HG03457 (cell line): ENCODE measurements at regions not wholly inside any gene's neighbourhood (a gene's known extent, or its start where the extent isn't known, plus 50 kb on each side); places are given as distances from the start of the nearest gene placed in this dataset.
A peak's percentile ranks its signal among the peaks of the same experiment; 100 is the strongest.
"Not testable (repeated sequence)": the region's sequence is repeated elsewhere in the genome, so short reads cannot be mapped to it uniquely, and the experiment has no call there.

Experiments used
- ATAC-seq: cut with Tn5 transposase; IDR thresholded peaks from one replicate; pipeline ENCODE4 v1.9.1; 2021; ENCODE audit warnings: moderate number of reproducible peaks; ENCODE audit not compliant: unreplicated experiment

DNA sequence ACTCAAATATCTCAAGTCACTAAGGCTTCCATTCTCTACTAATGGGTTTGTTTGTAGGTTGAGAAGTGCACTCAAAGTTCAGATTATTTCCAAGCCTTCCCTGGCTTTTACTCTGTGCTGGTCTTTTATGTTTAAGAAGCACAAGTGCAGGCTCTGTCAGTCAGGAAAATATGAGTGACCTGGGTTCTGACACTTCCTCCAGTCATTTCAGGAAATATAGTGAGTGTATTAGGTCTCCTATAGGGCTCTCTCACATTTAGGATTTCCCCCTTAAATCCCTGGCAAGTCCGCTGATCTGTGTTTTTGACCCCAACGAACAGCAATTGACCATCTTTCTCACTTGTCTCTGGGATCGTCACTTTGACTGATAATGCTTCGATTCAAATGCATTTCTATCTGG is 210.2 kb downstream of the ARPP21 start:
- no peak for ATAC-seq

DNA sequence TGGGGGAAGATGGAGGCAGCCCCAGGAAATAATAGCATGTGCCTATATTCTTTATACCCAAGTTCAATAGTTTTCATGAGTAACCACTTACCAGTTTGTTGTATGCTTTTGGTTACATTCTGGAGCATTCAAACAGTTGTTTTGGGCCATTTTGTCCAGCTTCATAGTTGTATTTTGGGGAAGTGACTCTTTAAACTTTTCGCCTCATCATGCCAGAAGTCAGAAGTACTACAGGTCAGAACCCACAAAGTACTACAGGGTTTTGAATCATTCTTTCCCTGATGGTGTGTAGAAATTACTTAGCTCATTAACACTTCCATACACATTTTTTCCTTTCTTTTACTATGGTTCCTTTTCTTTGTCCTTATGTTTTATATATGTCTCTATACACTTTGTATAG is 210.6 kb downstream of the ARPP21 start:
- ATAC-seq = no peak

DNA sequence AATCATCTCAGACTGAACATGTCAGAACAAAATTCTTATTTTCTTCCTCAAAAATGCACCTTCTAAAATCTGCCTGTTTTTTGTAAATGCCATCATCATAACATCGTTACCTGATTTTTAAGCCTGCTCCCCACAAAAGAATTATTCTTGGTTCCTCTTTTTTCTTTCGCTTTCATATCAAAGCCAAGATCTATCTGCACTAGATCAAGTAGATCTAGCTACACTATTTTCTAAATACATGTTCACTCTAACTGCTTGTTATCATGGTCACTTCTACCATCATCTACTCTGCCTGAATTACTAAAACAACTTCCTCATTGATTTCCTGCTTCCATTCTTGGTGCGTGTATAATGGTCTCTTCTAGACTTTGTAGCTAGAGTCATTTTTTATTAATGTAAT is 217.7 kb downstream of the ARPP21 start:
- peak; percentile 84 for ATAC-seq

DNA sequence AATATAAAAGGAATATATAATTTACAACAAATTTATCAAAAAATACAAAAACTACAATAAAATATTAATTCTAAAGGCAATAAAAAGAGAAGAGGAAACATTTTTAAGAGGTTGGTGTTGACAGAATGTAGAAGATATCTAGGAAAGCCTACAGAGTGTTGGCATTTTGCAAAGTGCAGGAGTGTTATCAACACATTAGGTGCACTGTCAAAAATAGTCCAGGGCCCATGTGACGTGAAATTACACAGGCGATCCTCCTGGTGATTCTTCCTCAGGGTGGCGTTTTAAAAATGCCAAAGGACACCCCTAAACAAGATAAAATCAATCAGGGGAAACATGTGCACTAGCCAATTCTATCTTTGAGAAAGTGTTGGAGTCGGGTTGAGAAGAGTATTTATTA is 222.7 kb downstream of the ARPP21 start:
- ATAC-seq = no peak

DNA sequence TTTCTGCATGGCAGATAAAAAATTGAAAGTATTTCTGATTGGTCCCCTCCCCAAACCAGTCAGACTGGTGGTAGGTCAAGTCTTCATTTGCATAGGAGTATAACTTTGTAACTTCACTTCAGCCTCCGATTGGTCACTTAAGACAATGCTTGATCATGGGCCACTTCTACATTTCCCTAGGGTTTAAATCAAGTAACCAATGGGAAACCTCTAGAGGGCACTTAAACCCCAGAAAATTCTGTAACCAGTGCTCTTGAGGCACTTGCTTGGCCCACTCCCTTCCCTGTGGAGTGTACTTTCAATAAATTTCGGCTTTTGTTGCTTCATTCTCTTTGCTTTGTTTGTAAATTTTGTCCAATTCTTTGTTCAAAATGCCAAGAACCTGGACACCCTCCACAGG is 225.5 kb downstream of the ARPP21 start:
- ATAC-seq = no peak

DNA sequence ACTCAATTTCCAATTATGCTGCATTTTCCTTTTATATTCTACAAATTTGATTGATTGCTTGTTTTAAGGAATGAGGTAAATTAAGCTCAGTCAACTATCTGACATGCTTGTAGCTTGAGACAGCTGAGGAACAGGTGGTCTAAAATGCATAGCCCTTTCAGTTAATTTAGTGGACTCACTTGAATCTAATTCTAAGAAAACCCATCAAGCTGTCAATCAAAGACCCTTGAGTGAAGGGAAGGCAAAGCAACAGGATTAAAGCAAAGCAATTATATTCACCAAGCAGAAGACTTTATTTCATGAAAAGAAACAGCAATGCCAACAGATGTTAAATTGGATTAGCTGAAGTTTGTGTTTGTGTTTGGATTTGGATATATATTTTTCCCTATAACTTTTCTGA is 228.5 kb downstream of the ARPP21 start:
- ATAC-seq = no peak

DNA sequence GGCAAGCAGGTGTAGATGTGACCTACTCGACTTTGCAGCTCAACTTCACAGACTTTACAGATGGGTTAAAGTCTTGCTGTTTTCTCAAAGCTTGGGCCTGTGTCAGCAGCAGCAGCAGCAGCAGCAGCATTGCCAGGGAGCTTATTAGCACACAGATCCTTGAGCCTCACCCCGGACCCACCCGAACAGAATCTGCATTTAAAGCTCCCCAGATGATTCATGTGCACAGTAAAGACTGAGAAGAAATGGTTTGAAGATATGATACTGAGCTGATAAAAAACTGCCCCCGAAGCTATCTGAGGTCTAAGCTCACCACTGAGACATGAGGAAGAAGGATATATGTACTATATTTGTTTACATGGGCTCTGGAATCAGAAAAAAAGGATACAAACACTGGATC is 231.7 kb downstream of the ARPP21 start:
- no peak for ATAC-seq

DNA sequence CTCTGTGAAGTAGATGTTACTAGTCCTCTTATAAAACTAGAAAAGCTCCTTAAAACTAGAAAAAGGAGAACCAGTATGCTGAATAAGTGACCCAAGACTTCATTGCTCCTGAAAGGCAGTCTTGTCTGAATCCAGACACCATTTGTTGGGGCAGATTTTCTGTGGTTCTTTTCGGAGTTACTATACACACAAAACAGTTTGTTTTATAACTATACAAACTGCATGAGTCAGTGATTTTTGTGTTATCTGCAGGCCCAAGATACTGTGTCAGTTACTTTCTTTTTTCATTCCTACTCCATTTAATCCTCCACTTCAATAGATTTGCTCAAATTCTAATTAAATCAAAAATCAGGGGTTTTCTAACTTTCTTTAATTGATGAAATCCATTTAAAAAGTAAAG is 244.6 kb downstream of the ARPP21 start:
- ATAC-seq = no peak

DNA sequence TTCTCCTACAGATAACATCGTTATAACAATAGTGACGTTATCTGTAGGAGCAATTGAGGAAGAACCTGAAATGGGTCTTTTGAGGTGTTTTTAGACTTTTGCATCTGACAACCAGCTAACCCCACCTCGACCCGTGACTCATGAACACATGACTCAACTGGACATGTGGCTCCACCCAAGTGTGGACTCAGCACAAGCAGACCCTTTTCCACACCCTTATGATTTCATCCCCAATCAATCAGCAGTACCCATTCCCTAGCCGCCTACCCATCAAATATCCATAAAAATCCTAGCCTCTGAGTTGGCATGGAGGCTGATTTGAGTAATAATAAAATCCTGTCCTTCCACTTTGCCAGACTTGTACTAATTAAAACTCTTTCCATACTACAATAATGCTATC is 255.4 kb downstream of the ARPP21 start:
- ATAC-seq = no peak

DNA sequence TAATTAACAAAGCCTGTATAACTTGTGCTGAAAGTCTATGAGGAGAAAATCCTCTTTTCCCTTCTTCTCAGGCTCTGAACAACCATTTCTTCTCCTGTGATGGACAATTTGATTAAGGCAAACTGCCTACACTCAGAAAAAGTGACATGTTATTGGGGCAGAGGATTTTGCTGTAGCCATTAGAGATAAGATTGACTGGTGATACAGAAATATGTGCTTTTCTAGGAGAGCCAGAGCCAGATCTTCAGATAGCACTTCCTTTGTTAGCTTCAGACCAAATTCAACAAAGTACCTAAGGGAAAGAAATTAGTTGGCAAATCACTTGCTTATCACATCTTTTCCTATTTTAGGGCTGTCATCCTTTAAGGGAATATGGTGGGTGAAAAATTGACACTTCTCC is 259.9 kb downstream of the ARPP21 start:
- no peak for ATAC-seq

DNA sequence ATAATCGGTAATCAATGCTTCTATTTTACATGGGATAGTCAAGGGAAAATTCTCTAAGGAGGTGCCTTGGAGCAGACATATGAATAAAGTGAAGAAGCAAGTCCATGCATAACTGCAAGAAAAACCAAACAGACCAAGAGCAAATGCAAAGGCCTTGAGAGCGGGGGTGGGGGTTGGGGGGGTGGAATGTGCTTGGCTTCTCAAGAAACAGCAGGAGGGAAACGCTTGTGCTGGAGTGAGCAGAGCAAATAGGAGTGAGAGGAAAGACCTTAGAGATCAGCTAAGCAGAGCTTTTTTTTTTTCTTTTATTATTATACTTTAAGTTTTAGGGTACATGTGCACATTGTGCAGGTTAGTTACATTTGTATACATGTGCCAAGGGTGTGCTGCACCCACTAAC is 260.8 kb downstream of the ARPP21 start:
- ATAC-seq = no peak

DNA sequence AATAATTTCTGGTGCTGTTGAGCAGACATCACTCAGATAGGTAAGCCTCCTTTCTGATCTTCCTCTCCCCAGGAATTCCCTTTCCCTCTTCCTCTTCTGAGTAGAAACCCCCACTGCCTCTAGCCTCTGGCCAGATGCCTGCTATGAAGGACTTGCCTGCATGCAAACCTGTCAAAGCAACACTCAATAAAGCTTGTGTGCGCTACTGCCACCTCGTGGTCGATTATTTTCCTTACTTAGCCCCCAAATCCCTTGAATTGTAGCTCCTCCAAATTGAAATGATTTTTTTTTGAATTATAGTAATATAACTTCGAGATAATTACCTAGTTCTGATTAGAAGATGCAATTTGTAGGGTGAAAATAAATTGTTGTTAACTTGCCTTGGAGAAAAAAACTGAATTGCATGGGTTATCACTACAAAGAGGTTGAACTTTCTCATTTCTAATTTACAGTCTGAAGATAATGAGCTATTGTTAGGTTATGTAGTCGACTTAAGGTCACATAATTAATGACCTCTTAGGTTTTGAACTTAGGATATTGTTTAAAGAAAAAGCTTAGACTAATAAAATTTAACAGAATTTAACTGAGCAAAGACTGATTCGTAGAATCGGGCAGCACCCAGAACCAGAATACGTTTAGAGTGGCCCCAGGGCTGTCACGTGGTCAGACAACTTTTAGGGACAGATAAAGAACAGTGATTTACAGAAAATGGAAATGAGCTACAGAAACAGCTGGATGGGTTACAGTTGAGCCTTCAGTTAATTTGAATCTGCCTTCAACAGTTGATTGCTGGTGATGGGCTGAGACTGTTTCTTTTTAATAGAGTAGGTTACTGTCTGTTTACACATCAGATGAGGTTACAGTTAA is 269.3 kb downstream of the ARPP21 start:
- no peak for ATAC-seq

DNA sequence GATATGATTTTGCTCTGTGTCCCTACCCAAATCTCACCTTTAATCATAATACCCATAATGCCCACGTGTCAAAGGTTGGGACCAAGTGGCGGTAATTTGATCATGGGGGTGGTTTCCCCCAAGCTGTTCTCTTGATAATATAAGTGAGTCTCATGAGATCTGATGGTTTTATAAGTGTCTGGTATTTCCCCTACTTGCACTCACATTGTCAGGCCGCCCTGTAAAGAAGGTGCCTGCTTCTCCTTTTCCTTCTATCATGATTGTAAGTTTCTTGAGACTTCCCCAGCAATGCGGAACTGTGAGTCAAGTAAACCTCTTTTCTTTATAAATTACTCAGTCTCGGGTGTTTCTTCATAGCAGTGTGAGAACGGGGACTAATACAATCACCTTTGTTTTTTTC is 279.8 kb downstream of the ARPP21 start:
- no peak for ATAC-seq

DNA sequence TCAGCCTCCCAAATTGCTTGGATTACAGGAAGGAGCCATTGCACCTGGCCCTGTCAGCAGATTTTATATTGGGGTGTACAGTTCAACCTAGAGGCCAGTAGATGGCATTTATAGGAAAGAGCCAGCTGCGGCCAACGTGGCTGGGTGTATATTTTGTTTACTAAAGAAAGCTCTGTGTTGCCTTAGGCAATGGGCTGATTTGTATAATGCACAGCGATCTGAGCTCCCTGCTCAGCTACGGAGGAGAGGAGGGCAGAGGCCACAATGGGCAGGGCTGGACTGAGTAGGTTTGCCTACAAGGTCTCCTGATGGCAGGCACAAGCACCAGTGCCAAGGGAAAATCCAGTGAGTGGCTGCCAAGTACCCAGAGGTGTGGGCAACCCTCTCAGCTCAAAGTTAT is 282.4 kb downstream of the ARPP21 start:
- ATAC-seq = no peak

DNA sequence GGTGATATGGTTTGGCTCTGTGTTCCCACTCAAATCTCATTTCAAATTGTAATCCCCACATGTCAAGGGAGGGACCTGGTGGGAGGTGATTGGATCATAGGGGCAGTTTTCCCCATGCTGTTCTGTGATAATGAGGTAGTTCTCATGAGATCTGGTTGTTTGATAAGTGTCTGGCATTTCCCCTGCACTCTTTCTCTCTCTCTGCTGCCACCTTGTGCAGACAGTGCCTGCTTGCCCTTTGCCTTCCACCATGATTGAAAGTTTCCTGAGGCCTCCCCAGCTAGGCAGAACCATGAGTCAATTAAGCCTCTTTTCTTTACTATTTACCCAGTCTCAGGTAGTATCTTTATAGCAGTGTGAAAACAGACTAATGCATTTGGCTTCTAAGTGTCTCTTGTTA is 284.7 kb downstream of the ARPP21 start:
- ATAC-seq = not testable (repeated sequence)

DNA sequence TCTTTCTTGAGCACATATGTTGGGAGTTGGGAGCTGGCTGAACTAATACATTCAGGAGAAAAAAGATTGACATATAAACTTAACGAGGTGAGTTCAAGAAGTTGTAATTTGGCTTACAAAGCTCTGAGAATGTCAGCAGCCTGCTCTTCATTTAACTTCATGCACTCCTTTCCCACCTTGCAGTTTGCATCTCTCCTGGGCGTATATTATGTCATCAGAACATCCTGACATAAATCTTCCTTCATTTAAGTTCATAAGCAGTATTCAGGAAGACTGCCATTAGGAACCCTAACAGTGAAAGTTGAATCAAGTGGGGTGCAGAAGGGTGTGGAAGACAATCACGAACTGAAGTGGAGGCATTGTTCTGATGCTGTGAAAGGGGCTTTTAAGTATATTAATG is 288.1 kb downstream of the ARPP21 start:
- no peak for ATAC-seq

DNA sequence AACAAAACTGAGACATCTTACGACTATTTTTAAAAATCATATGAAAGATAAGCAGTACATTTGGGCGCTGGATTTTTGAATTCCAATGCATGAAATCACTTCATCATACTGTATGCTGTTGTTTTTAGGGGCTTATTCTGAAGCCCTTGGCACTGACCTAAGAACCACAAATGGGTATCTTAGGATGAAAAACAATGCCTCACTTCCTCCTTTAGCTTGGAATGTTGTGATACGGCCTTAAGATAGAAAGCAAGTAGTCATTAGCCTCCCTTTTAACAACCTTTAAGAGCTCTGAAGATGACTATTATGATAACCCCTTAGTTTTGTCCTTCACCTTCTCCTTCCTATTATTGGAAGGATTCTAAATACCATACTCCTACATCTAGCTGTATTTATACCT is 289.8 kb downstream of the ARPP21 start:
- no peak for ATAC-seq

DNA sequence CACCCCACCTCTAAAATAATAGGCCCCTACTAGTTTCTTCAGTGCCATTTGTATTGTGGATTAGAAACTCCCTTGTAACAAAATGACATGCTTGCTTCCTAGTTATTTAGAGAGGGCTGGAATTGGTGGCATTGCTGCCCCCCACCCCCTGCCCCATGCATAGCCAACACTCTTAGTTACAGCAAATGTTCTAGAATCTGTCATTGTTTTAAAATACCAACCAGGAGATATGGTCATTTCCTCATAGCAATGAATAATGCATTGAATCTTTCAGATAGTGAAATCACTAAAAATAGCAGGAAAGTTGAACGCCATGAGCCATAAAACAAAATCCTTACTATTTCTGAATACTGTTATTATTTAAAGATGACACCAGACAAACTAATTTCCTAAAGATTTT is 292.5 kb downstream of the ARPP21 start:
- no peak for ATAC-seq

DNA sequence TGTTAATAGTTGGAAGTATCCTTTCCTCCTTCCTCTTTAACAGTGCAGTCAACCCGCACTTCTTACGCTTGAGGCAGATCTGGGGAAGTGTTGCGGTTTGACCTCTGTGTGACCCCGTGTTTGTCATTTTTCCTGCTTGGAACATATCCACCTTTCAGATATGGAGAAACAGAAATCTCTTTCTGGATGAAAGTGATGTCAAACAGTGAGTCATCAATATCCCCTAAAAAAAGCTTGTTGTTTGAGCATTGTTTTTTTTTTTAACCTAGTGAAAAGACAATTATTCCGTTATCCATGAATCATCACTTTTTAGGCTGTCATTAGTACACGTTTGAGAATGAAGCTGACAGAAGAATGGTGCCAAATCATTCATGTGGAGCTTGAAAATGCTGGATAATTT is 293.7 kb downstream of the ARPP21 start:
- ATAC-seq = no peak

DNA sequence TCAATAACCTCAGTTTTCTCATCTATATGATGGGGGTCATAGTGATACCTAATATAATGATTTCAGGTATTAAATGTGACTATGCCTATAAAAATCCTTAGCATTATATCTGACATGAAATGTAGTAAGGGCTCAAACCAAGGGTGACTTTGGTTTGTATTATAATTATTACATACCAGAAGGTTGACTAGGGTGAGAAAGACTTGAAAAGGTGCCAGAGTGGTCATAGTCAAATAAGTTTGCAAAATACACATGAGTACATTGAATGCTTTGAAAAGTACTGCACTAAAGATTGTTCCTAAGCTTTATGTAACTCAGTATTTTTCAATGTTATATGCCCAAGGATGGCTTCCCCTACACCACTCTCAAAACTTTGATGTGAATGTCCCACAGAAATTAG is 297.2 kb downstream of the ARPP21 start:
- ATAC-seq = no peak

DNA sequence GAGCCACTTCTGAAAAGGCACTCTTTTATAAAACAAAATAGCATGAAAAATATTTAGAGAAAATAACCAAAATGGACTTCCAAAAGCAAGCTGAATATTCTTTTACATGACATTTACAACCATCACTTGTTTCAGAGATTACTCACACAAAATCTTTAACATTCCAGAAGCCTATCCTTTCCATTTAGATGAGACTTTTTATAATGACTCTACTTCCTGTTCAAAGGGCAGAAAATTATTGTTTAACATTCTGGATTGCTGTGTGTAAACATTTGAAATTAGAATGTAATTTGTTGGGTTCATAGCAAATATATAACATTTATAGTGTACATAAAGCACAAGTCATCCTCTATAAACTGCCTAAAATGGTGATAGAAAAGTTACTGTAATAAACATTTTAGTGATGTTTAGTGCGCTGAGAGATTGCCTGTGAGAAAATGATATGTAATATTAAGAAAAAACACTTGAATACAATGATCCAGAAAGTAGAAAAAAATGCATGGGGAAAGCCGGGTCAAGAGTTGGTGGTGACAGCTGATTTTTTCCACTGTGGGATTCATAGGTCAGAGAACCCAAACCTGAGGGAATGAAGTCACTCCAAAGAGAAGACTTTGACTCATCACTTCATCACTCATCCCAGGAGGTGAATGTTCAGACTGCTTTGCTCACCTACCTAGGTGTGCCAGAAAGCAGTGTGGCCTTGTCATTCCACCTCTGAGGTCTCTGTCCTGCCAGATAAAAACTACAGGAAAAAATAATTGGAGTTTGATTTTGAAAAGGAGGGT is 305.8 kb downstream of the ARPP21 start:
- ATAC-seq = no peak

DNA sequence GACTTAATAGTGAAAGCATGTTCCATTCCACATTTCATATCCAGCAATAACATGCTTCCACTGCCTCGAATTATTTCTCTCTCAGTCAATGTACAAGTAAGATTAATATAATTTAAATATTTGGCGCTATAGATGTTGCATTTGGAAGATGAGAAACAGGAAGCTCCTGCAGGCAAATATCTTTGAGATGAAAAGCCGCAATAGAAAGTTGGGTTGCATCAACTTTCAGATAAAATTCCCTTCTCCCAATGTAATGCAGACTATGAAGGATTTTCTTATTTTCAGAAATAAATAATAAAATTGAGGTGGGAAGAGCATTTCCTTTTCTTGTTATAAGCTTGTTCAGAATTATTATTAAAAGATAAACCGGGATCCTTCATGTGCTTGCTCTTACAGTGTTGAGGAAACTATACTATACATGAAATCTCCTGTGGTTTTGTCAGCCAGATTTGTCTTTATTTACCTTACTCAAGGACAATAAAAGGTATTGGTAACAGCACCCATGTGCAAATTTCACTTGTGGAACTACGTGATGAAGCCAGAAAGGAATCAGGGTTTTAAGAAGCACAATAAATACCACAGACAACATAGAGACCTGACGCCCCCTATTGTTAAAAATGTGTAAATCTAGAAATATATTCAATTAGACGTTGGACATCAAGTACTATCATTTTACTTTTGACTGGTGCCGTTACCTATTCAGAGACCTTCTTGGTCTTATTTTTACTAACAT is 307.0 kb downstream of the ARPP21 start:
- no peak for ATAC-seq
